ENCODE measurements at regions not wholly inside any gene's neighbourhood (a gene's known extent, or its start where the extent isn't known, plus 50 kb on each side); places are given as distances from the start of the nearest gene placed in this dataset.

DNA sequence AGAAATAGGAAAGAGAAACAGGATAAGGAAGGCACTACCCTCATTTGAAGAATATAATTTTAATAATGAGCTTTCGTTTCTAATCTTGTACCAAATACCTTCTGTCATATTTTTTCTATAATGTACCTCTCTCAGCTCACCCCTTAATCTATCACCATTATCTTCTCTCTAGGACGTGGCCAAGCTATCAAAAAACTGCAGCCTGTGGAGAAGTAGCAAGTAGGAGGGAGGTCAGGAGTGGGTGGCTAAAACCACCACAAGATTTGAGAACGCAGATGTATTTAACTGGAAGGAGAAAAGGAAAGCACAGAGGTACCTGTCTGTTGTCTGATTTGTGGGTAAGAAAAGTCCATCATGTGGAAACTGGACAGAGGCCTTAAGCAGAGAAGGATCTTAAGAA lies 576.7 kb upstream of the DIPK2B start:
- Histone ChIP-seq H3K36me3 (no peaks in the 10 kb centered on the region), H3K4me3 (no peak overlapping the region), H3K27me3 (no peaks in the 10 kb centered on the region), H3K9me3 (no peaks in the 10 kb centered on the region), H3K4me1 (peaks cover 0 to 15% (median 0%) of the 10 kb centered on the region in 4 donors), H3K27ac (no peak overlapping the region)
- no peak for DNase-seq
- 65% methylated on average over 3 of the region's 3 CpGs; no CpG with 5 or more reads in 1 of the 2 donors for WGBS, 2 donors (ENCODE audit: low coverage in 1 of 2)
- in situ Hi-C loops (cut with MboI; ENCODE audit: low pct_ligation_motif_present in 1 of 4, low pct_unique_long_range_greater_than_20kb in 1 of 4, low sequenced_read_pairs in 3 of 4) (loop anchor here in 1 of 4 donors (25.0 kb wide), 1 partner anchor 265 kb away; no protein-coding TSS in a partner anchor), intact Hi-C loops (cut with DNase I; ENCODE audit: low total_unique reads) (no loop called here)
- TF ChIP-seq, protein P1, sequence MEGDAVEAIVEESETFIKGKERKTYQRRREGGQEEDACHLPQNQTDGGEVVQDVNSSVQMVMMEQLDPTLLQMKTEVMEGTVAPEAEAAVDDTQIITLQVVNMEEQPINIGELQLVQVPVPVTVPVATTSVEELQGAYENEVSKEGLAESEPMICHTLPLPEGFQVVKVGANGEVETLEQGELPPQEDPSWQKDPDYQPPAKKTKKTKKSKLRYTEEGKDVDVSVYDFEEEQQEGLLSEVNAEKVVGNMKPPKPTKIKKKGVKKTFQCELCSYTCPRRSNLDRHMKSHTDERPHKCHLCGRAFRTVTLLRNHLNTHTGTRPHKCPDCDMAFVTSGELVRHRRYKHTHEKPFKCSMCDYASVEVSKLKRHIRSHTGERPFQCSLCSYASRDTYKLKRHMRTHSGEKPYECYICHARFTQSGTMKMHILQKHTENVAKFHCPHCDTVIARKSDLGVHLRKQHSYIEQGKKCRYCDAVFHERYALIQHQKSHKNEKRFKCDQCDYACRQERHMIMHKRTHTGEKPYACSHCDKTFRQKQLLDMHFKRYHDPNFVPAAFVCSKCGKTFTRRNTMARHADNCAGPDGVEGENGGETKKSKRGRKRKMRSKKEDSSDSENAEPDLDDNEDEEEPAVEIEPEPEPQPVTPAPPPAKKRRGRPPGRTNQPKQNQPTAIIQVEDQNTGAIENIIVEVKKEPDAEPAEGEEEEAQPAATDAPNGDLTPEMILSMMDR (IDR thresholded peaks at IDR 0.05), result no peak

- H3K27me3 ChIP-seq, result no peaks in the 10 kb centered on the region
- in situ Hi-C loops (cut with MboI; ENCODE audit: low pct_ligation_motif_present in 1 of 4, low pct_unique_long_range_greater_than_20kb in 1 of 4, low sequenced_read_pairs in 3 of 4), result loop anchor here in 1 of 4 donors (25.0 kb wide), 1 partner anchor 263 kb away; no protein-coding TSS in a partner anchor
- no peaks in the 10 kb centered on the region for H3K9me3 ChIP-seq
- H3K27ac ChIP-seq, result peak overlapping the region in 1 of 4 donors; percentile 31
- no peak for DNase-seq
- no peak for TF ChIP-seq EP300 (IDR thresholded peaks at IDR 0.05; ENCODE audit: low read depth)
- no peak overlapping the region for H3K4me3 ChIP-seq
- peaks cover 0 to 20% (median 0%) of the 10 kb centered on the region in 4 donors for H3K4me1 ChIP-seq
- no peaks in the 10 kb centered on the region for H3K36me3 ChIP-seq
- WGBS, 2 donors (ENCODE audit: low coverage in 1 of 2), result 56 to 79% methylated on average over 1 to 2 of the region's 2 CpGs
- intact Hi-C loops (cut with DNase I; ENCODE audit: low total_unique reads), result no loop called here
Observed at GRCh38 chrX:45775468-45775867, 574.8 kb upstream of the DIPK2B start.

DNA sequence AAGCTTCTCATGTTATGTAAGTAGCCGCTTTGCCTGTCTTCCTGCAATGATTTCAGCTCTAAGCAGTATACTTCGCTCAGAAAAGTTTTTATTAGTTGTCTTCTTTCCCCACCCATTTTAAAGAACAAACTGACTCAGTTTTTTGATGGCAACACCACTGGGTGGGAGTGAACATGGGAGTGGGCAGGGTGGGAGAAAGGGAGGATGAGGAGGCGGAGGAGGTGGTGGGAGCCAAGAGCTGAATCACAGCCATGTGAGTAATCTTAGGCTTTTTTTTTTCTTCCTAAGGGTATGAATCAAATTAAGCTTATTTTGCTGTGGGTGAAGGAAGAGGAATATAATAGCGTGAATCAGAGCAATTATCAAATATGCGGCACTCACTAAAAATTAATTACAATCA lies 574.3 kb upstream of the DIPK2B start:
- DNase-seq, result no peak
- in situ Hi-C loops (cut with MboI; ENCODE audit: low pct_ligation_motif_present in 1 of 4, low pct_unique_long_range_greater_than_20kb in 1 of 4, low sequenced_read_pairs in 3 of 4) (loop anchor here in 2 of 4 donors (25.0 kb wide), 1 partner anchor 263 kb away; no protein-coding TSS in a partner anchor), intact Hi-C loops (cut with DNase I; ENCODE audit: low total_unique reads) (no loop called here)
- TF ChIP-seq POLR2A (IDR thresholded peaks at IDR 0.05) (no peak), EP300 (IDR thresholded peaks at IDR 0.05; ENCODE audit: low read depth) (no peak), POLR2AphosphoS5 (IDR thresholded peaks at IDR 0.05) (no peak)
- TF ChIP-seq, protein P1 (IDR thresholded peaks at IDR 0.05), result no peak
- Histone ChIP-seq H3K9me3 (no peaks in the 10 kb centered on the region), H3K27ac (peak overlapping the region in 2 of 4 donors; percentile 12 to 31), H3K4me1 (peaks cover 0 to 20% (median 0%) of the 10 kb centered on the region in 4 donors), H3K36me3 (no peaks in the 10 kb centered on the region), H3K4me3 (no peak overlapping the region), H3K27me3 (no peaks in the 10 kb centered on the region)
- WGBS, 2 donors (ENCODE audit: low coverage in 1 of 2), result 73 to 100% methylated on average over 1 to 5 of the region's 5 CpGs

DNA sequence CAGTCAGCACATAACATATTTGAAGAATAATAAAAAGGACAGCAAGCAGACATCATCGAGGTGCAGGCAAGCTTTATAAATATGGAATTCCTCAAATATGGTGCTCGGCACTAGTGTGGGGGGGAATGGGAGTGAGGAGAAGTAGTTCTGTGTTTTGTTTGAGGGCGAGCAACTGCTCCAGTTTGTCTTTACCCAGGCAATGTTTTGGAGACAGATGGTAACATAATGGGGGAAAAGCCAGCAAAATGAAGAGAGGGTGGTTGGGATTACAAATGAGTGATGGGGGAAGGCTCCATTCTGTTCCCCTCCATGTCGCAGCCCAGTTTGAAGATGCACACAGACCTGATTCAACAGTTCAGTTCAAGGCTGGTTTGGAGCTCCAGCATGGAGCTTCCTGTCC lies 572.9 kb upstream of the DIPK2B start:
- Histone ChIP-seq H3K4me3 (no peak overlapping the region), H3K9me3 (no peaks in the 10 kb centered on the region), H3K27me3 (no peaks in the 10 kb centered on the region), H3K4me1 (peaks cover 0 to 20% (median 0%) of the 10 kb centered on the region in 4 donors), H3K27ac (no peak overlapping the region), H3K36me3 (no peaks in the 10 kb centered on the region)
- intact Hi-C loops (cut with DNase I; ENCODE audit: low total_unique reads) (no loop called here), in situ Hi-C loops (cut with MboI; ENCODE audit: low pct_ligation_motif_present in 1 of 4, low pct_unique_long_range_greater_than_20kb in 1 of 4, low sequenced_read_pairs in 3 of 4) (loop anchor here in 1 of 4 donors (25.0 kb wide), 1 partner anchor 261 kb away; no protein-coding TSS in a partner anchor)
- 50 to 67% methylated on average over 1 to 4 of the region's 4 CpGs for WGBS, 2 donors (ENCODE audit: low coverage in 1 of 2)
- TF ChIP-seq, protein P1 (IDR thresholded peaks at IDR 0.05), result no peak
- TF ChIP-seq POLR2A (IDR thresholded peaks at IDR 0.05) (no peak), EP300 (IDR thresholded peaks at IDR 0.05; ENCODE audit: low read depth) (no peak), POLR2AphosphoS5 (IDR thresholded peaks at IDR 0.05) (no peak)
- no peak for DNase-seq

Measured in transverse colon (tissue), 4 donors.